GM12878 (cell line): ENCODE measurements at regions not wholly inside any gene's neighbourhood (a gene's known extent, or its start where the extent isn't known, plus 50 kb on each side); places are given as distances from the start of the nearest gene placed in this dataset.
"Not testable (repeated sequence)": the region's sequence is repeated elsewhere in the genome, so short reads cannot be mapped to it uniquely, and the experiment has no call there.

Experiments
- ATAC-seq: fragments of 200-7000 bp; cut with Tn5 transposase; 3 replicates; pipeline ENCODE4 v1.9.1; 2020; ENCODE audit warnings: mild to moderate bottlenecking, moderate library complexity
- BruUV-seq: library from RNA; stranded (reverse); fragments of 400-500 nt; replicated peaks from 2 replicates; lab custom pipeline; 2021; lab: Mats Ljungman, UMichigan
- CTCF ChIA-PET: fragments of 300-600 bp; sonication (Branson Sonifier 250); formaldehyde crosslinking; extraction: SDS; loops from one replicate; lab custom pipeline; 2021; ENCODE audit warnings: inconsistent platforms; lab: Yijun Ruan, JAX
- POLR2A ChIA-PET: fragments of 350-600 bp; formaldehyde crosslinking; extraction: SDS; loops from one replicate; lab custom pipeline; 2021; ENCODE audit warnings: inconsistent platforms; lab: Charles Lee
- RAD21 ChIA-PET: fragments of 300-600 bp; sonication (Branson Sonifier 250); formaldehyde crosslinking; loops from one replicate; lab custom pipeline; 2023; ENCODE audit warnings: antibody characterized with exemption; ENCODE audit not compliant: unreplicated experiment; lab: Charles Lee
- SMC1A ChIA-PET: fragments of 300-600 bp; sonication (Branson Sonifier 250); formaldehyde crosslinking; loops from one replicate; lab custom pipeline; 2023; ENCODE audit not compliant: unreplicated experiment, uncharacterized antibody; lab: Charles Lee
- DNase-seq: peaks from one replicate; pipeline ENCODE4 v3.0.0-alpha.2; 2011; ENCODE audit warnings: low read depth, low spot score
- FAIRE-seq: peaks from 3 replicates; lab custom pipeline; 2011; peaks lifted over from hg19 to GRCh38; lab: Jason Lieb, UNC
- H2AFZ ChIP-seq: 2 replicates; pipeline ENCODE4 v1.6.0; 2011; ENCODE audit warnings: low read depth, low read length, control low read depth; ENCODE audit not compliant: control insufficient read depth
- H3K27ac ChIP-seq: 2 replicates; pipeline ENCODE4 v1.5.1; 2011; ENCODE audit warnings: control low read depth; ENCODE audit not compliant: control insufficient read depth, insufficient read depth
- H3K27me3 ChIP-seq, 2 experiments: replicated peaks in 1 of 2; 2 replicates each; pipeline versions ENCODE4 v1.6.0 to v1.6.1; 2011; ENCODE audit warnings: low read length in 1 of 2; ENCODE audit not compliant: control insufficient read depth in 2 of 2, insufficient read depth in 2 of 2
- H3K36me3 ChIP-seq, 2 experiments: 2 replicates each; pipeline ENCODE4 v1.5.1; 2011; ENCODE audit warnings: low read length in 1 of 2; ENCODE audit not compliant: control insufficient read depth in 2 of 2, insufficient read depth in 2 of 2
- H3K4me1 ChIP-seq: 2 replicates; pipeline ENCODE4 v1.6.1; 2011; ENCODE audit warnings: mild to moderate bottlenecking, low read length, moderate library complexity, mixed read lengths; ENCODE audit not compliant: control insufficient read depth, insufficient read depth
- H3K4me2 ChIP-seq: 2 replicates; pipeline ENCODE4 v1.6.0; 2011; ENCODE audit warnings: control low read depth; ENCODE audit not compliant: control insufficient read depth, insufficient read depth
- H3K4me3 ChIP-seq: fragments of 200-600 bp; sonication (generic); 2 replicates; pipeline ENCODE4 v1.5.1; 2016
- H3K79me2 ChIP-seq: 2 replicates; pipeline ENCODE4 v1.6.0; 2011; ENCODE audit warnings: low read length; ENCODE audit not compliant: control insufficient read depth, insufficient read depth
- H3K9ac ChIP-seq: 2 replicates; pipeline ENCODE4 v1.8.0; 2011; ENCODE audit warnings: low read length, control low read depth, mixed read lengths; ENCODE audit not compliant: control insufficient read depth, insufficient read depth
- H3K9me3 ChIP-seq: replicated peaks from 3 replicates; pipeline ENCODE4 v1.5.1; 2011; ENCODE audit warnings: mild to moderate bottlenecking, low read length; ENCODE audit not compliant: control insufficient read depth, insufficient read depth
- H4K20me1 ChIP-seq: 2 replicates; pipeline ENCODE4 v1.6.0; 2011; ENCODE audit not compliant: control insufficient read depth, insufficient read depth
- WGBS: methylation state at CpG from one replicate; pipeline ENCODE4 v1.1.6; 2016; ENCODE audit warnings: low lambda C conversion rate; ENCODE audit not compliant: insufficient replicate concordance, insufficient coverage; ENCODE audit errors: missing lambda C conversion rate; 5-methylcytosine and 5-hydroxymethylcytosine counted together
- in situ Hi-C: fragments of 300-500 bp; cut with MboI; formaldehyde crosslinking; loops from 9 replicates; pipeline ENCODE4 v1.14.3; 2018; ENCODE audit warnings: mixed read lengths
- intact Hi-C: fragments of 100-400 bp; cut with micrococcal nuclease; formaldehyde crosslinking; loops from one replicate; pipeline ENCODE4 v1.14.2; 2022; ENCODE audit not compliant: unreplicated experiment

DNA sequence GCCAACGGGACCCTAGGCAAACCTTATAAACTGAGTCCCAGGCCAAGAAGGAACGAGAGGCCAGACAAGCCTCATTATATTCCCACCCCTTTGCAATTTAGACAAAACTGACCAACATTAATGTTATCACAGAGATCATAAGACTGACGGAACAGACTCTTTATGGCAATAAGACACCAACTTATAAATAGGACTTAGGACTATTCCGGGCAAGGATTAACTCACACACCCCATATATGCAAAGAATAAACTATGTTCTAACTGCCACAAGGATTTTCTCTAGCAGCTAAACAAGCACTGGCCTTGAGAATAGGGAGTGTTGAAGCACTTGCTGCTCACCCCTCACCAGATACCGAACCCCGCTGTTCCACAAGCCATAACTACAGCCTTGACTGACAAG lies 91.1 kb upstream of the FCGR1A start:
- intact Hi-C loops, H4K20me1 ChIP-seq, H3K27me3 ChIP-seq, H2AFZ ChIP-seq, H3K79me2 ChIP-seq, H3K4me3 ChIP-seq, BruUV-seq, in situ Hi-C loops, FAIRE-seq, SMC1A ChIA-PET, H3K4me1 ChIP-seq, H3K9me3 ChIP-seq, DNase-seq, CTCF ChIA-PET, POLR2A ChIA-PET, H3K4me2 ChIP-seq, RAD21 ChIA-PET, H3K9ac ChIP-seq, H3K27ac ChIP-seq, H3K36me3 ChIP-seq, ATAC-seq: not testable (repeated sequence)
- WGBS, result 39% methylated on average over 4 of the region's 6 CpGs

DNA sequence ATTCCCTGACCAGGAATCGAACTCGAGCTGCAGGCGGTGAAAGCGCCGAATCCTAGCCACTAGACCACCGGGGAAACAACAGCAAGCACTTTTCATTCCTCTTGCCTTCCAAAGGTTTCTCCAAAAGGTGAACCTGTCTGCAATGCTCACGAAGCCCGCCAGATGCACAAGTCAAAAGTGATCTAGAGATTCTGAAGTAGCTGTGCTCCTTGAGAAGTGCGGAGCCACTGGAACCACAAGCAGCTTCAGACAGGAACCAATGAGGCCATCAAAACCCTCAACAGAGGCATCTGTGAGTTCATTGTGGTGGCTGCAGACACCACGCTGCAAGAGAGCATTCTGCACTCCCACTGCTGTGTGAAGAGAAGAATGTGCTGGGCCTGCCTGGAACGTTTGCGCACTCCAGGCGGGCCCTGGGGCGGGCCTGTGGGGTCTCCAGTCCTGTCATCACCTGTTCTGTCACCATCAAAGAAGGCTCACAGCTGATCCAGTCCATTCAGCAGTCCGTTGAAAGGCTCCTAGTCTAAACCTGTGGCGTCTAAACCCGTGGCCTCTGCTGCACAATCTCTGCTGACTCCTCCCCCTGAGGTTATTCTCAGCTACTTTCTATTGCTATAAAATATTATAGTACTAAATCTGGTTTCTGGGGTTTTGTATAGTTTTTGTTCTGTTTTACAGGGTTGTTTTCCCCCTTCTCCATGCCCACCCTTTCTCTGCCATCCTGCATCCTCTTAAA lies 89.5 kb upstream of the FCGR1A start:
- DNase-seq, H4K20me1 ChIP-seq, POLR2A ChIA-PET, ATAC-seq, H2AFZ ChIP-seq, H3K9ac ChIP-seq, H3K4me1 ChIP-seq, FAIRE-seq, intact Hi-C loops, CTCF ChIA-PET, RAD21 ChIA-PET, H3K27me3 ChIP-seq, H3K4me3 ChIP-seq, in situ Hi-C loops, H3K36me3 ChIP-seq, H3K9me3 ChIP-seq, H3K4me2 ChIP-seq, BruUV-seq, H3K79me2 ChIP-seq, SMC1A ChIA-PET, H3K27ac ChIP-seq: not testable (repeated sequence)
- 75% methylated on average over 12 of the region's 17 CpGs for WGBS

DNA sequence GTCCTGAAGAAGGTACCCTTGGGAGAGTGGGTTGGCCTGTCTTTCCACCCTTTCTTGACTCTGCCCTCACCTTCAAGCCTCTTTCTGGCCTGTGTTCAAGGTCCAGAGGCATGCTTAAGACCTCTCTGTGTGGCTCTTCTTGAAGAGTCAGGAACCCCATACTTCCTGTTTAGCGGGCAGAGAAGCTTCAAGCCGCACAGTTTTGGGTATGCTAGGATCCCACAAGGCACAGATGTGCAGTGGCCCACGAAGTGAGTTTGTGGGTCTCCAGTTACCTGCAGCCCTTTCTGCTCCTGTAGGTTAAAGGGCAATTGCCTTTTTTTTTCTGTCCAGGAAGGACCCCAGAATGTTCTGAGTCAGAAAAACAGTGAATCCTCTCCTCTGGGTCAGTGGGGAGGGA lies 87.4 kb upstream of the FCGR1A start:
- H3K27me3 ChIP-seq, H3K36me3 ChIP-seq, DNase-seq, ATAC-seq, intact Hi-C loops, in situ Hi-C loops, H3K27ac ChIP-seq, H2AFZ ChIP-seq, POLR2A ChIA-PET, H4K20me1 ChIP-seq, H3K9ac ChIP-seq, CTCF ChIA-PET, H3K9me3 ChIP-seq, SMC1A ChIA-PET, H3K4me1 ChIP-seq, H3K4me3 ChIP-seq, H3K4me2 ChIP-seq, BruUV-seq, RAD21 ChIA-PET, H3K79me2 ChIP-seq, FAIRE-seq: not testable (repeated sequence)
- WGBS, result 0% methylated on average over 2 of the region's 3 CpGs

DNA sequence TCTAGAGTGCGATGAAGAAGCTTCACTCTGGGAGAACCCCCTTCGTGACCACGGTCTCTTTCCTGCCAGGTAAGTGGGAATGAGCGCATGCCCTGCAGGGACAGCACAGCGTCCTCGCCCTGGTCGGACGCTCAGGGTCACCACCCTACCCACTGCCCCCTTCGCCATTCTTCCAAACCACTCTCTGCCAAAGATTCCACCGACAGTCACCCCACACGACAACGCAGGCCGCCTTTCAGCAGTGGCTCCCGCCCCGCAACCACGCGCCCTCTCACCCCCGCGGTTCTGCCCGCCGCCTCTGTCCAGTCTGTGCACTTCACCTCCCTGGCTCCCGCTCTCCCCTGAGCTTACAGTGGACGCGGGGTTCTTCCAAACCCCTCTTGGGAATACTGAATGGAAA lies 82.3 kb upstream of the FCGR1A start:
- SMC1A ChIA-PET, result not testable (repeated sequence)
- 55% methylated on average over 4 of the region's 24 CpGs for WGBS

More for the DNA sequence above, 82.3 kb upstream of the FCGR1A start:
- H3K4me1 ChIP-seq, POLR2A ChIA-PET, H3K9ac ChIP-seq, H3K36me3 ChIP-seq, H4K20me1 ChIP-seq, CTCF ChIA-PET, DNase-seq, H3K4me3 ChIP-seq, H3K27ac ChIP-seq, H3K4me2 ChIP-seq, FAIRE-seq, ATAC-seq, RAD21 ChIA-PET, in situ Hi-C loops, intact Hi-C loops, H2AFZ ChIP-seq, BruUV-seq, H3K79me2 ChIP-seq, H3K9me3 ChIP-seq, H3K27me3 ChIP-seq: not testable (repeated sequence)
